ENCODE measurements at regions not wholly inside any gene's neighbourhood (a gene's known extent, or its start where the extent isn't known, plus 50 kb on each side); places are given as distances from the start of the nearest gene placed in this dataset.

DNA sequence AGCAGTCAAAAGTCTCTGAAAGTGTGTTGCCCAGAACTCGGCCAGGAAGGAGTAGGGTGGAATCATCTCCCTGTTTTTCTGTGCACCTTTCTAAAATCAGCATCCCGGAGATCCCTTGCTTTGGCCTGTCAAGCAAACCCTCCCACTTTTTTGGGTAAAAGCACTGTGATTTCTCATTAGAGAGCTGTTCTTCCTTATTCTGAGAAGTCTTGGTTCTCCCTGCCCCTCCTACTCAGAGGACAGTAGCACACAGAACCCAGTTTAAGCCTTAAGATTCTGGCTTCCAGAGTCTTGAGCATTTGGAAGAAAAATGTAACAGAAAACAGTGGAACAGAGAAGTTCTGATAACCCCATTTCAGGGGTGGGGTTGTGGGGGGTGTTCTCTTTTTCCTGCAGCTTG, 52.6 kb upstream of the KATNAL1 start:
- no peak for DNase-seq
- Mint-ChIP-seq H3K27me3 (no peaks in the 10 kb centered on the region), H3K27ac (no peak overlapping the region), H3K9me3 (no peaks in the 10 kb centered on the region), H3K36me3 (no peaks in the 10 kb centered on the region), H3K4me1 (peaks cover 17% of the 10 kb centered on the region), H3K4me3 (no peak overlapping the region)

DNA sequence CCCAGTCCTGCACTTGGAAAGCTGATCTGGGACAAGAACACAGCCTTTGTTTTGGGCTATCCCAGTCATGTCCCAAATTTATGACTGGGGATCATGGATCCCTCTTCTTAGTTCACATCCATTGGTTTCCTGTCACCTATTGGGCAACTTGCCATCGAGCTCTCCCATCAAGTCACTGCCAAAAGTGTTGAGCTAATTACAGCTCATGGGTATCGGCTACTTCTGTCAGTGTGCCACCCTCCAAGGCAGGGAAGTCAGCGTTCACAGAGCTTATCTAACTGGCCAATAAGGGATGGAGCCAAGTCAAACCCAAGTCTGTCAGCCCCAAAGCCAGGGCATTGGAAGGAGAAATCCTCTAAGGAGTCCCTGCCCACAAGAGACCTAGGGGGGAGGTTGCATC, 53.2 kb upstream of the KATNAL1 start:
- no peak overlapping the region for H3K4me3 Mint-ChIP-seq
- no peak for DNase-seq
- no peaks in the 10 kb centered on the region for H3K36me3 Mint-ChIP-seq
- no peaks in the 10 kb centered on the region for H3K9me3 Mint-ChIP-seq
- H3K4me1 Mint-ChIP-seq = peaks cover 11% of the 10 kb centered on the region
- no peak overlapping the region for H3K27ac Mint-ChIP-seq
- H3K27me3 Mint-ChIP-seq = no peaks in the 10 kb centered on the region

DNA sequence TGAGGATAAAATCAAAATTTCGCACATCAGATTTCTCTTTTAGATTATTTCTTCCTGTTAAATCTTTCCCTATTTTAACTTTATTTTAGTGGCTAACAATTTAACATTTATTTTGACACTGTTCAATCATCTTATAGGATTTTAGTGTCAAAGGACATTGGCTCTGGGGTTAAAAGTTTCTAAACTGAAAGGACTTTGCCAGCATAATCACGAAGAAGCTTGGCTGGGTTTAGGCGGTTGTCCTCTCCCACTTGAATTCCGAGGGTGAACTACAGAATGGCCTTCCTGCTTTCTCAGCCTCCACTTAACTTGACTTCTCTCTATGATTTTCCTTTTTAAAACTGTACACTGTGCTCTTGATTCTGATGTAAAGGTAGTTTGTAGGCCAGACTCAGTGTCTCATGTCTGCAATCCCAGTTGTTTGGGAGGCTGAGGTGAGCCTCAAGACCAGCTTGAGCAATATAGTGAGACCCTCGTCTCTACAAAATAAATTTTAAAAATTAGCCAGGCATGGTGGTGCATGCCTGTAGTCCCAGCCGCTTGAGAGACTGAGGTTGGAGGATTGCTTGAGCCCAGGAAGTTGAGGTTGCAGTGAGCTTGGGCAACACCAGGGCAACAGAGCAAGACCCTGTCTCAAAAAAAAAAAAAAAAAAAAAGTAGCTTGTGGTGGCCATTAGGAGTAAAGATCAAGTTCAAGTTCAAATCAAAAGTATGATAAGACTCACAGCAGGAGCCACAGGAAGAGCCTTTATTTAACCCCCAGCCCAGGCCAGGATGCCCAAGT, 54.8 kb upstream of the KATNAL1 start:
- no peak overlapping the region for H3K4me3 Mint-ChIP-seq
- H3K9me3 Mint-ChIP-seq = no peaks in the 10 kb centered on the region
- no peak for DNase-seq
- no peak overlapping the region for H3K27ac Mint-ChIP-seq
- H3K4me1 Mint-ChIP-seq = peaks cover 7% of the 10 kb centered on the region
- no peaks in the 10 kb centered on the region for H3K36me3 Mint-ChIP-seq
- no peaks in the 10 kb centered on the region for H3K27me3 Mint-ChIP-seq

DNA sequence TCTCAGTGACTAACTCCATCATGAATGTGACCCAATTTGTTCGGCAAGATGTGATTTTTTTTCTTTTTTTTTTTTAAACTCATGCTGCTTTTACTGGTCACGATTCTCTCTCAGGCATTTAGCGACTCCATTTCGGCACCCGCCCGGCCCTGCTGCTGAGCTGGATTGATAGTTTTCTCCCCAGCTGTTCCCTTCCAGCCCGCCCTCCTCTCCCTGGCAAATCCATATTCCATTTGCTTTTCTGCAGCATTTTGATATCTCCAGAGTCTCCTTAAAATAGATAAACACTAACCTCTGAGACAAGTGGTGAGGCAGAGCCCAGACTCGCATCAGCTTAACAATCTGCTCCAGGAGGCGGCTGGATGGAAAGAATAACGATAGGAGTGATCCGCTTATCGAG, 55.5 kb upstream of the KATNAL1 start:
- Mint-ChIP-seq H3K36me3 (no peaks in the 10 kb centered on the region), H3K27me3 (no peaks in the 10 kb centered on the region), H3K9me3 (no peaks in the 10 kb centered on the region), H3K4me1 (peaks cover 7% of the 10 kb centered on the region), H3K4me3 (no peak overlapping the region), H3K27ac (no peak overlapping the region)
- no peak for DNase-seq

DNA sequence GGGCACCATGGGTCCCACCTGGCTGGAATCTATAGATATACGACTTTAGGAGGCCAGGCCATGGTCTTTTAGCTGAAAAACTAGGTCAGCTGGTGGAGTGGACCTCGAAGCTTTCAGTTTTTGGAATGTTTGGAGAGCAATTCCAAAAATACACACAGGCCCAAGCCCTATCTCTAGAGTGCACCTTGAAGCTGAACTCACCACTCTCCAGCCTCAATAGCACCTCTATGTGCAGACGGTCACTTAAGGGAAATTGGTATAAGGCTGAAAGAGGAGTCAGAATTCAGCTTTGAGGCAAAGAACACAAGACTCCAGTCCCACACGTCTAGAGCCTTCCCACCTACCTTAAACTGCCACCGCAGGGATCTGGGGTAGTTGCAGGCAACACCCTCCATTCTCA, 56.4 kb upstream of the KATNAL1 start:
- Mint-ChIP-seq H3K9me3 (no peaks in the 10 kb centered on the region), H3K4me3 (no peak overlapping the region), H3K4me1 (peaks cover 10% of the 10 kb centered on the region), H3K27me3 (no peaks in the 10 kb centered on the region), H3K36me3 (peaks cover 2% of the 10 kb centered on the region), H3K27ac (no peak overlapping the region)
- DNase-seq = no peak

DNA sequence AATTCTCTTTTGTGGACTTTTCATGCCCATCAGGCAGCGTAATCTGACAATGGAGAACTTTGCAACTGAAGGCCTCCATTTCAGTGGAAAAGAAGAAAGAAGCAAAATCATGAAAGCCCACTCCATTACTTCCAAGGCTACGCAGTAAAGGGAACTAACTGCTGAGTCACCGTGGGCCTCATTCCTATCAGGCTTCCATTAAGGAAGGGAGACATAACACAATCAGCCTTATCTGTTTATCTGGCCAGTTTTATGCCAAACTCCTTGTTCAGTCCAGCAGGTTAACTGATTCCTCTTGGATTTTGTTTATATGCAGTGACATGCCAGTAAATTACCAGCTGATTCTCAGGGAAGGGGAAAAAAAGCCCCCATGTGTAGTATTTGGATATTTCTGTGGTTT, 56.8 kb upstream of the KATNAL1 start:
- Mint-ChIP-seq H3K27me3 (no peaks in the 10 kb centered on the region), H3K4me3 (no peak overlapping the region), H3K9me3 (no peaks in the 10 kb centered on the region), H3K27ac (no peak overlapping the region), H3K36me3 (peaks cover 2% of the 10 kb centered on the region), H3K4me1 (peaks cover 14% of the 10 kb centered on the region)
- DNase-seq = no peak

DNA sequence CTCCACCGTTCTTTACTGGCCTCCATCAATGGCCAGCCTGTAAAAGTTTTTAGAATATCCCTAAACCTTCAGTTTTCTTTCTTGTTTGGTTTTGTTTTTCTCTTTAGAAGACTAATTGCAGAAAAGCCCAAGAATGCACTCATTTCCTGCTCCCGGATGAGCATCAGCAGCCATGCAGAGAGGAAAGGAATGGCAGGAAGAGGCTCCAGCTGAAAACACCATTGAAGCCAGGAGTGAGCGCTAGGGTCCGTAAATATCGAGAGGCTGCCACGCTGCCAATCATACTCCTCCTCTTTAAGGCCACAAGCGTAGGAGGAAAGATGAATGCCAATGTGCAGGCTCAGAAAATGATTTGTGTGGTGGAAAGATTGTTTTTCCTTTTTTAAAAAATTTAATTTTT, 57.4 kb upstream of the UBE2L5 start:
- no peaks in the 10 kb centered on the region for H3K27me3 Mint-ChIP-seq
- no peak for DNase-seq
- no peak overlapping the region for H3K27ac Mint-ChIP-seq
- no peak overlapping the region for H3K4me3 Mint-ChIP-seq
- H3K9me3 Mint-ChIP-seq = no peaks in the 10 kb centered on the region
- H3K4me1 Mint-ChIP-seq = peaks cover 14% of the 10 kb centered on the region
- H3K36me3 Mint-ChIP-seq = peaks cover 2% of the 10 kb centered on the region

DNA sequence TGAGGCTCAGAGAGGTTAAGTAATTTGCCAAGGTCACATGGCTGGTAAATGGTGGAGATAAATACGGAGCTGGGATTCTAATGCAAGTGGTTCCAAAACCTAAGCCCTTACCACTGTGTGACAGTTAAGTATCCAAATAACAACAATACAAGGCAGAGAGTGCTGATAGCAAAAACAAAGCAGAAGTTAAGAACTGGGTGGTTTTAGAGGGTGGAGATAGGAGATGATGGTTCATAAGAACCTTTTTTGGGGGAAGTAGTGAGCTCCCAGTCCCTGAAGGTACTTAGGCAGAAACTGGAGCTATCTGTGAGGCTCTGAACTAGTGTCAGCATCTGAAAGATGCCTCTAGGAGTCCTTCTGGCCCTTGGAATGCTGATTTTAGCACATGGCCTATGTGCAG, 56.2 kb upstream of the UBE2L5 start:
- Mint-ChIP-seq H3K4me1 (peaks cover 21% of the 10 kb centered on the region), H3K27me3 (no peaks in the 10 kb centered on the region), H3K27ac (no peak overlapping the region), H3K4me3 (no peak overlapping the region), H3K36me3 (peaks cover 2% of the 10 kb centered on the region), H3K9me3 (no peaks in the 10 kb centered on the region)
- DNase-seq = no peak

DNA sequence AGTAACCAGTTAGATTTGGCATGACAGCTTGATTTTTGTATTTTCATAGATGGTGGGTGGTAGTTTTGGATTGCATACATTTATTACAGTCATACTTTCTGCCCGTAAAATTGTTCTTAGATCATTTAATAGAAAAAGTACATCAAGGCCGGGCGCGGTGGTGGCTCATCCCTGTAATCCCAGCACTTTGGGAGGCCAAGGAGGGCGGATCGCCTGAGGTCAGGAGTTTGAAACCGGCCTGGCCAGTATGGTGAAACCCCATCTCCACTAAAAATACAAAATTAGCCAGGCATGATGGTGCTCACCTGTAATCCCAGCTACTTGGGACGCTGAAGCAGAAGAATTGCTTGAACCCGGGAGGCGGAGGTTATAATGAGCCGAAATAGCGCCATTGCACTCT, 55.0 kb upstream of the UBE2L5 start:
- Mint-ChIP-seq H3K4me3 (no peak overlapping the region), H3K36me3 (peaks cover 4% of the 10 kb centered on the region), H3K4me1 (peaks cover 32% of the 10 kb centered on the region), H3K27ac (no peak overlapping the region), H3K27me3 (no peaks in the 10 kb centered on the region), H3K9me3 (no peaks in the 10 kb centered on the region)
- no peak for DNase-seq

DNA sequence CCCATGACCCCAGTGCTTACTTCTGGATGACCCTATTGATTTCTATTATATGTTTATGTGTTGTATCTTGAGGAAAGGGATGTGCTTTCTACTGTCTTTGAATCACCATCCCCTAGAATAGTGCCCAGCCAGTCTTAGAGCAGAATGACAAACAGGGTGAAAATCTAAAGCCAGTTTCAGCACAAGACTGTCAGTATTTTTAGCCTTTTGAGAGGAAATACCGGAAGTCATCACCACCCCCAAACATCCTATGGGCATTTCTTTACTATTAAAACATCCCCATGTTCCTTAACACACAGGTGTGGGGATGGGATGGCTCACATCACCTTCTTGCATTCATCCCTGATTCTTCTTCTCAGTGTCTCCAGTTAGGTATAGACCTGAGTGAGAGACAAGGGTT, 52.1 kb upstream of the UBE2L5 start:
- H3K4me3 Mint-ChIP-seq = no peak overlapping the region
- H3K36me3 Mint-ChIP-seq = peaks cover 10% of the 10 kb centered on the region
- peaks cover 53% of the 10 kb centered on the region for H3K4me1 Mint-ChIP-seq
- H3K27me3 Mint-ChIP-seq = no peaks in the 10 kb centered on the region
- DNase-seq = no peak
- peak overlapping the region; percentile 45 for H3K27ac Mint-ChIP-seq
- no peaks in the 10 kb centered on the region for H3K9me3 Mint-ChIP-seq

DNA sequence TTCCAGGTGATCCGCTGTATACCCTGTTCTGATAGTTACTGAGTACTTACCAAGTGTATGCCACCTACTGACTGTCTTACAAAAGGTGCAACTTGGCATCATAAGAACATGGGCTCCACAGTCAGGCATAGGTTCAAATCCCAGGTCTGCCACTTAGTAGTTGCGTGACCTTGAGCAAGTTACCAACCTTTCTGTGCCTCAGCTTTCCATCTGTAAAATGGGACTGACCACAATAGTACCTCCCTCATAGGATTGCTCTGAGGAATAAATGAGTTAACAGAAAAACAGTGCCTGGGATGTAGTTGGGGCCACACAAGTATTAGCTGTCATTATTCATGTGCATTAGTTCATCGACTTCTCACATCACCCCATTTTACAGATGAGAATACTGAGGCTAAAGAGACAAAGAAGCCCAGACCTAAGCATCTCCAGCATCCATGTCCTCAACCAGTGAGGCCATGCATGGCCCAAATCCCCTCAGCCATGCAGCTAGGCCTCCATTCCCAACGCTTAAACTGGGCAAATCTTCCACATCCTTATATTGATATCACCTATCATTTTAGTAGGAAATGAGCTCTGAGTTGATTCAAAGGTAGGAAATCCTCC, 51.3 kb upstream of the UBE2L5 start:
- peak overlapping the region; percentile 76 for H3K27ac Mint-ChIP-seq
- H3K9me3 Mint-ChIP-seq = no peaks in the 10 kb centered on the region
- H3K27me3 Mint-ChIP-seq = no peaks in the 10 kb centered on the region
- peak overlapping the region; percentile 47 for H3K4me3 Mint-ChIP-seq
- DNase-seq = no peak
- peaks cover 10% of the 10 kb centered on the region for H3K36me3 Mint-ChIP-seq
- H3K4me1 Mint-ChIP-seq = peaks cover 62% of the 10 kb centered on the region

DNA sequence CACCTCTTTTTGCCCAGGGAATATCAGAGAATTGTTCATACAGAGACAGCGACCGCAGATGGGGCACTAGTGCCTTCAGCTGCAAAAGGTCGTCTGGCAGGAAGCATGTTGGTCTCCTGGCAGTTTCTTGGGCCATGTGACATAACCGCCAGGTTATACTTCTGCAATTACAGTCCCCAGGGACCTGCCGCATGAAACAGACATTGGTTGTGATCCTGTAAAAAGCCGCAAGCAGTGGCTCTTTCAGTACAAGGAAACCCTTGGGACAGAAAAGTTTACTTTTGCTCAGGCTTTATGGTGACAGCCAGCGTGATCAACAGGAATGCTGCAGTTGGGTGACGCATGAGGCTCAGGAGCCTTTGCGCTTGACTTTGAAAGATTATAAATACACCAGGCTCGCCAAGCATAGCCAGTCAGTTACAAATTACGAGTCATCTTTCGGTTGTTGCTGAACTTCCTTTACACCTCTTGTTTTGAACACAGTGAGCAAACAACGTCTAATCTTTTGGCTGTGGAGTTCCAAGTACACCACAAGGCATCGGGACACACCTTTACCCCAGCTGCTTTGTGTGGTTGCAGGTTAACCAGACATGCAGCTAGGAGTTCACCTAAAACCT, 50.5 kb upstream of the UBE2L5 start:
- peak overlapping the region; percentile 47 for H3K4me3 Mint-ChIP-seq
- H3K27me3 Mint-ChIP-seq = no peaks in the 10 kb centered on the region
- H3K9me3 Mint-ChIP-seq = no peaks in the 10 kb centered on the region
- H3K36me3 Mint-ChIP-seq = peaks cover 10% of the 10 kb centered on the region
- peak; percentile 54 for DNase-seq
- H3K27ac Mint-ChIP-seq = peak overlapping the region; percentile 76
- peaks cover 69% of the 10 kb centered on the region for H3K4me1 Mint-ChIP-seq

Data from activated naive CD8-positive, alpha-beta T cell treated with anti-CD3 and anti-CD28 coated beads for 36 hours (primary cell).